ENCODE measurements at regions not wholly inside any gene's neighbourhood (a gene's known extent, or its start where the extent isn't known, plus 50 kb on each side); places are given as distances from the start of the nearest gene placed in this dataset.

GRCh38 chr11:81422402-81422801 lies 1311.3 kb downstream of the FAM181B start:
- ATAC-seq (ENCODE audit: low read depth) (no peak), DNase-seq (ENCODE audit: low spot score in 2 of 2) (no peak)
- Mint-ChIP-seq H3K4me3 (no peak overlapping the region), H3K4me1 (no peaks in the 10 kb centered on the region), H3K9me3 (no peaks in the 10 kb centered on the region), H3K27ac (no peak overlapping the region), H3K27me3 (no peaks in the 10 kb centered on the region), H3K36me3 (no peaks in the 10 kb centered on the region)

GRCh38 chr11:81421251-81421860 lies 1312.3 kb downstream of the FAM181B start:
- Mint-ChIP-seq H3K9me3 (no peaks in the 10 kb centered on the region), H3K27ac (no peak overlapping the region)
- ATAC-seq (ENCODE audit: low read depth) = no peak

DNA sequence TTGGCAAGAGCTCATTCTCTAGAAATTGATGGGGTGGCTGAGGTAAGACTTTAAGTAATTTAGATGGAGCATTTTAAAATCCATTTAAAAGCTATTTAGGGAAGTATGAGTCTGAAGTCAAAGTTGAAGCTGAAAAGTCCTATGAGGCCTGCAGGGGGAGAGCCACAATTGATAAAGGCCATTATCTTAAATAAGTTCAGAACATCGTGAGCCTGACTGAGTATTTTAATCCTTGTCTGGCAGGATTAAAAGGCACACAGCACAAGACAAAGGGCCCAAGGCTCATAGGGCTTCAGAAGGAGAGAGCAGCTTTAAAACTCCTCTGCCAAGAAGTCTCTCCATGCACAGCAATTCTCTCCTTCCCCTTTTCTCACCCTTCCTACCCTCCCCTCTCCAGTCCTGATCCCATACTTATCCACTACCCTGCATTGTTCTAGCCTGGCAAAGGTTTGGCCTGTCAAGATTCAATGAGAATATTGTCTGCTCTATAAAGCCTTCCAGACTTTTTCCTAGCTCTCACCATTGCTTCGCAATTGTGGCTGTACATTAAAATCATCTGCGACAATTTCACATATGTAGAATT lies 1312.9 kb downstream of the FAM181B start:
- Mint-ChIP-seq H3K9me3 (no peaks in the 10 kb centered on the region), H3K27ac (no peak overlapping the region), H3K27me3 (no peaks in the 10 kb centered on the region), H3K4me3 (no peak overlapping the region), H3K4me1 (no peaks in the 10 kb centered on the region), H3K36me3 (no peaks in the 10 kb centered on the region)
- DNase-seq (ENCODE audit: low spot score in 2 of 2) (no peak), ATAC-seq (ENCODE audit: low read depth) (no peak)

More at GRCh38 chr11:81421251-81421860, 1312.3 kb downstream of the FAM181B start:
- no peak for DNase-seq (ENCODE audit: low spot score in 2 of 2)
- Mint-ChIP-seq H3K36me3 (no peaks in the 10 kb centered on the region), H3K27me3 (no peaks in the 10 kb centered on the region), H3K4me3 (no peak overlapping the region), H3K4me1 (no peaks in the 10 kb centered on the region)

- no peak overlapping the region for H3K27ac Mint-ChIP-seq
These were observed 1336.3 kb downstream of the FAM181B start for GRCh38 chr11:81397316-81397715.

GRCh38 chr11:81394311-81394710 lies 1339.4 kb downstream of the FAM181B start:
- H3K27ac Mint-ChIP-seq = no peak overlapping the region
- no peaks in the 10 kb centered on the region for H3K9me3 Mint-ChIP-seq
- no peak overlapping the region for H3K4me3 Mint-ChIP-seq
- ATAC-seq (ENCODE audit: low read depth) = no peak
- H3K36me3 Mint-ChIP-seq = no peaks in the 10 kb centered on the region
- H3K4me1 Mint-ChIP-seq = no peaks in the 10 kb centered on the region
- H3K27me3 Mint-ChIP-seq = no peaks in the 10 kb centered on the region
- DNase-seq (ENCODE audit: low spot score in 2 of 2) = no peak

More at GRCh38 chr11:81397316-81397715, 1336.3 kb downstream of the FAM181B start:
- Mint-ChIP-seq H3K36me3 (no peaks in the 10 kb centered on the region), H3K9me3 (no peaks in the 10 kb centered on the region), H3K27me3 (no peaks in the 10 kb centered on the region), H3K4me1 (no peaks in the 10 kb centered on the region), H3K4me3 (no peak overlapping the region)
- ATAC-seq (ENCODE audit: low read depth) = no peak
- DNase-seq (ENCODE audit: low spot score in 2 of 2) = no peak

GRCh38 chr11:81388326-81388725 lies 1345.3 kb downstream of the FAM181B start:
- Mint-ChIP-seq H3K4me1 (no peaks in the 10 kb centered on the region), H3K9me3 (peaks cover 1% of the 10 kb centered on the region), H3K4me3 (no peak overlapping the region), H3K36me3 (no peaks in the 10 kb centered on the region), H3K27ac (no peak overlapping the region), H3K27me3 (no peaks in the 10 kb centered on the region)
- ATAC-seq (ENCODE audit: low read depth) = no peak
- DNase-seq (ENCODE audit: low spot score in 2 of 2) = no peak

GRCh38 chr11:81380395-81380794 lies 1353.3 kb downstream of the FAM181B start:
- ATAC-seq (ENCODE audit: low read depth) (no peak), DNase-seq (ENCODE audit: low spot score in 2 of 2) (no peak)
- H3K27ac Mint-ChIP-seq = no peak overlapping the region
- H3K27me3 Mint-ChIP-seq = no peaks in the 10 kb centered on the region
- no peaks in the 10 kb centered on the region for H3K36me3 Mint-ChIP-seq
- H3K4me1 Mint-ChIP-seq = no peaks in the 10 kb centered on the region
- no peak overlapping the region for H3K4me3 Mint-ChIP-seq
- H3K9me3 Mint-ChIP-seq = no peaks in the 10 kb centered on the region

DNA sequence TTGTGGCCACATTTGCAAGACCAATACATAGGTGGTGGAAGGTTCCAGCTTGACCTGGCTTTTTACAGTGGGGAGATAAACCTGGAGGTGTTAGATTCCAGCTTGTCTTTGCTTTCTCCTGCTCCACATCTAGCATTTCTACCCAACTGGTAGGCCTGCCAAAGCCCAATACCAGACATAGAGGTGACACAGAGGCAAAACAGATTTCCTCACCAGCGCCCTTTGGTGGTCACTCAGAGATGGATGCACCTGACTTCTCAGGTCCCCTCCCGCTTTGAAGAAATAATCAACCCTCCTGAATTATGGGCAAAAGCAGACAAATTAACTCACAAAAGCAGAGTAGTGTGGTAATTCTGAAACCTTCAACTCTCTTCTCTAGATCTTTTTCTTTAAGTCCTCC lies 1356.2 kb downstream of the FAM181B start:
- no peaks in the 10 kb centered on the region for H3K4me1 Mint-ChIP-seq

GRCh38 chr11:81373986-81374385 lies 1359.7 kb downstream of the FAM181B start:
- no peaks in the 10 kb centered on the region for H3K27me3 Mint-ChIP-seq
- no peak overlapping the region for H3K27ac Mint-ChIP-seq
- no peak overlapping the region for H3K4me3 Mint-ChIP-seq
- H3K9me3 Mint-ChIP-seq = peaks cover 5% of the 10 kb centered on the region
- H3K36me3 Mint-ChIP-seq = peaks cover 3% of the 10 kb centered on the region
- H3K4me1 Mint-ChIP-seq = no peaks in the 10 kb centered on the region
- ATAC-seq (ENCODE audit: low read depth) = no peak
- no peak for DNase-seq (ENCODE audit: low spot score in 2 of 2)

More for the DNA sequence above, 1356.2 kb downstream of the FAM181B start:
- Mint-ChIP-seq H3K36me3 (peaks cover 3% of the 10 kb centered on the region), H3K9me3 (peaks cover 5% of the 10 kb centered on the region), H3K4me3 (no peak overlapping the region), H3K27me3 (no peaks in the 10 kb centered on the region), H3K27ac (no peak overlapping the region)
- DNase-seq (ENCODE audit: low spot score in 2 of 2) = no peak
- ATAC-seq (ENCODE audit: low read depth) = no peak

- no peak overlapping the region for H3K4me3 Mint-ChIP-seq
- DNase-seq (ENCODE audit: low spot score in 2 of 2) = no peak
- no peaks in the 10 kb centered on the region for H3K36me3 Mint-ChIP-seq
- ATAC-seq (ENCODE audit: low read depth) = no peak
- no peaks in the 10 kb centered on the region for H3K27me3 Mint-ChIP-seq
- peaks cover 3% of the 10 kb centered on the region for H3K9me3 Mint-ChIP-seq
- H3K4me1 Mint-ChIP-seq = no peaks in the 10 kb centered on the region
- H3K27ac Mint-ChIP-seq = no peak overlapping the region
These were observed 1365.5 kb downstream of the FAM181B start for GRCh38 chr11:81368192-81368591.

GRCh38 chr11:81365496-81365895 lies 1368.2 kb downstream of the FAM181B start:
- Mint-ChIP-seq H3K4me1 (no peaks in the 10 kb centered on the region), H3K36me3 (no peaks in the 10 kb centered on the region), H3K9me3 (peaks cover 3% of the 10 kb centered on the region), H3K4me3 (no peak overlapping the region), H3K27me3 (no peaks in the 10 kb centered on the region), H3K27ac (no peak overlapping the region)
- no peak for ATAC-seq (ENCODE audit: low read depth)
- no peak for DNase-seq (ENCODE audit: low spot score in 2 of 2)

- Mint-ChIP-seq H3K27ac (no peak overlapping the region), H3K27me3 (no peaks in the 10 kb centered on the region), H3K36me3 (no peaks in the 10 kb centered on the region), H3K9me3 (peaks cover 7% of the 10 kb centered on the region), H3K4me1 (no peaks in the 10 kb centered on the region), H3K4me3 (no peak overlapping the region)
- DNase-seq (ENCODE audit: low spot score in 2 of 2) = no peak
- ATAC-seq (ENCODE audit: low read depth) = no peak
These were observed 1374.2 kb downstream of the FAM181B start for GRCh38 chr11:81359476-81359875.

GRCh38 chr11:81345609-81346008 lies 1388.1 kb downstream of the FAM181B start:
- Mint-ChIP-seq H3K4me3 (no peak overlapping the region), H3K4me1 (no peaks in the 10 kb centered on the region), H3K9me3 (peaks cover 2% of the 10 kb centered on the region), H3K27me3 (no peaks in the 10 kb centered on the region), H3K36me3 (no peaks in the 10 kb centered on the region), H3K27ac (no peak overlapping the region)
- no peak for ATAC-seq (ENCODE audit: low read depth)
- no peak for DNase-seq (ENCODE audit: low spot score in 2 of 2)

- H3K36me3 Mint-ChIP-seq = no peaks in the 10 kb centered on the region
- no peak overlapping the region for H3K27ac Mint-ChIP-seq
- peaks cover 2% of the 10 kb centered on the region for H3K9me3 Mint-ChIP-seq
- no peaks in the 10 kb centered on the region for H3K27me3 Mint-ChIP-seq
- H3K4me1 Mint-ChIP-seq = no peaks in the 10 kb centered on the region
- ATAC-seq (ENCODE audit: low read depth) (no peak), DNase-seq (ENCODE audit: low spot score in 2 of 2) (no peak)
- H3K4me3 Mint-ChIP-seq = no peak overlapping the region
These were observed 1390.7 kb downstream of the FAM181B start for GRCh38 chr11:81342966-81343365.

DNA sequence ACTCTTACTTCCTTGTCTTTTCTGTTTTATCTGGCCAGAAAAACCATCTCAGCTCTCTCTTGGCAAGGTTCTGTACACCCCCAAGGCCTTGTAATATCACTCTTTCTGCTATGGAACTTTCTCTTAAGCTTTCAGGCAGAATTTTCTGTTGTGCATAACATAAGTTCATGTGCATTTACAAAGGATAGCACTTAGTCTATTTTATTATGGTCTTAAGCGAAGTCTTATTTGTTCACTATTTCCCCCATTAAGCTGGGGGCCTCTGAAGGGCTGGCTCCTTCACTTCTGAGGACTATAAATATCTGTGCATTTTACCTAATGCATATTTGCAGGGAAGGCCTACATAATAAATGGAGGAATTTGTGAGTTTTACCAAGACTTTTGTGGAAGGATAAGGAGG lies 1393.4 kb downstream of the FAM181B start:
- Mint-ChIP-seq H3K36me3 (no peaks in the 10 kb centered on the region), H3K4me1 (no peaks in the 10 kb centered on the region), H3K27ac (no peak overlapping the region), H3K9me3 (peaks cover 3% of the 10 kb centered on the region), H3K27me3 (no peaks in the 10 kb centered on the region), H3K4me3 (no peak overlapping the region)
- DNase-seq (ENCODE audit: low spot score in 2 of 2) (no peak), ATAC-seq (ENCODE audit: low read depth) (no peak)
